ENCODE measurements at regions not wholly inside any gene's neighbourhood (a gene's known extent, or its start where the extent isn't known, plus 50 kb on each side); places are given as distances from the start of the nearest gene placed in this dataset.
"Not testable (repeated sequence)": the region's sequence is repeated elsewhere in the genome, so short reads cannot be mapped to it uniquely, and the experiment has no call there.

DNA sequence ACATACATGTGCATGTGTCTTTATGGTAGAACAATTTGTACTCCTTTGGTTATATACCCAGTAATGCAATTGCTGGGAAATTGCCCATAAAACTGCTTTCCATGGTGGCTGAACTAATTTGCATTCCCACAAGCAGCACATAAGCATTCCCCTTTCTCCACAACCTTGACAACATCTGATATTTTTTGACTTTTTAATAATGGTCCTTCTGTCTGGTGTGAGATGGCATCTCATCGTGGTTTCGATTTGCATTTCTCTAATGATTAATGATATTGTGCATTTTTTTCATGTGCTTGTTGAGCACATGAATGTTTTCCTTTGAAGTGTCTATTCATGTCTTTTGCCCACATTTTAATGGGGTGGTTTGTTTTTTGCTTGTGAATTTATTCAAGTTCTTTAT is 166.0 kb downstream of the TMEM47 start:
- TF ChIP-seq, protein P1, sequence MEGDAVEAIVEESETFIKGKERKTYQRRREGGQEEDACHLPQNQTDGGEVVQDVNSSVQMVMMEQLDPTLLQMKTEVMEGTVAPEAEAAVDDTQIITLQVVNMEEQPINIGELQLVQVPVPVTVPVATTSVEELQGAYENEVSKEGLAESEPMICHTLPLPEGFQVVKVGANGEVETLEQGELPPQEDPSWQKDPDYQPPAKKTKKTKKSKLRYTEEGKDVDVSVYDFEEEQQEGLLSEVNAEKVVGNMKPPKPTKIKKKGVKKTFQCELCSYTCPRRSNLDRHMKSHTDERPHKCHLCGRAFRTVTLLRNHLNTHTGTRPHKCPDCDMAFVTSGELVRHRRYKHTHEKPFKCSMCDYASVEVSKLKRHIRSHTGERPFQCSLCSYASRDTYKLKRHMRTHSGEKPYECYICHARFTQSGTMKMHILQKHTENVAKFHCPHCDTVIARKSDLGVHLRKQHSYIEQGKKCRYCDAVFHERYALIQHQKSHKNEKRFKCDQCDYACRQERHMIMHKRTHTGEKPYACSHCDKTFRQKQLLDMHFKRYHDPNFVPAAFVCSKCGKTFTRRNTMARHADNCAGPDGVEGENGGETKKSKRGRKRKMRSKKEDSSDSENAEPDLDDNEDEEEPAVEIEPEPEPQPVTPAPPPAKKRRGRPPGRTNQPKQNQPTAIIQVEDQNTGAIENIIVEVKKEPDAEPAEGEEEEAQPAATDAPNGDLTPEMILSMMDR (IDR thresholded peaks at IDR 0.05) = no peak
- Mint-ChIP-seq H3K27me3 (ENCODE audit: low read depth) (peaks cover 4% of the 10 kb centered on the region), H3K27ac (ENCODE audit: unreplicated experiment) (no peak overlapping the region), H3K36me3 (ENCODE audit: low read depth) (no peaks in the 10 kb centered on the region), H3K4me1 (ENCODE audit: low read depth) (no peaks in the 10 kb centered on the region), H3K4me3 (ENCODE audit: unreplicated experiment) (no peak overlapping the region), H3K9me3 (ENCODE audit: low read depth) (no peaks in the 10 kb centered on the region)
- DNase-seq (ENCODE audit: low spot score) = no peak

- Mint-ChIP-seq H3K27ac (ENCODE audit: unreplicated experiment) (no peak overlapping the region), H3K9me3 (ENCODE audit: low read depth) (no peaks in the 10 kb centered on the region), H3K36me3 (ENCODE audit: low read depth) (no peaks in the 10 kb centered on the region), H3K4me1 (ENCODE audit: low read depth) (no peaks in the 10 kb centered on the region), H3K4me3 (ENCODE audit: unreplicated experiment) (no peak overlapping the region), H3K27me3 (ENCODE audit: low read depth) (peaks cover 2% of the 10 kb centered on the region)
- no peak for DNase-seq (ENCODE audit: low spot score)
- TF ChIP-seq, protein P1 (IDR thresholded peaks at IDR 0.05) = no peak
Measured at GRCh38 chrX:34487364-34487763, 169.7 kb downstream of the TMEM47 start.

- no peak overlapping the region for H3K4me3 Mint-ChIP-seq (ENCODE audit: unreplicated experiment)
- TF ChIP-seq, protein P1 (IDR thresholded peaks at IDR 0.05) = no peak
- no peak overlapping the region for H3K27ac Mint-ChIP-seq (ENCODE audit: unreplicated experiment)
- H3K27me3 Mint-ChIP-seq (ENCODE audit: low read depth) = no peaks in the 10 kb centered on the region
- H3K36me3 Mint-ChIP-seq (ENCODE audit: low read depth) = no peaks in the 10 kb centered on the region
- H3K9me3 Mint-ChIP-seq (ENCODE audit: low read depth) = peaks cover 4% of the 10 kb centered on the region
- DNase-seq (ENCODE audit: low spot score) = no peak
- no peaks in the 10 kb centered on the region for H3K4me1 Mint-ChIP-seq (ENCODE audit: low read depth)
Measured at GRCh38 chrX:34483980-34484379, 173.1 kb downstream of the TMEM47 start.

DNA sequence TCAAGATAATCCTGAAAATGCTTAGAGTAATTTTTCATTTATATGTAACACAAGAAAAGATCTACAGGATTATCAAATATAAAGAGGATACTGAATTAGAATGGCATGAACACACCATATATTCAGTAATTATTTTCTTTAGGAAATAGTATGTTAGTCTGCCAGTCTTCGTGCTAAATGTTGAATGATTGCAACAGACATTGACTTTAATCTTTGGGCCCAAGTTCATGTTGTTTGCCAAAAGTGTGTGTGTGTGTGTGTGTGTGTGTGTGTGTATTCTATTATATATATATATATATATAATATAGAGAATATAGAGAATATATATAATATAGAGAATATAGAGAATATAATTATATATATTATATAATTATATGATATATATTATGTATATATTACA is 186.6 kb downstream of the TMEM47 start:
- Mint-ChIP-seq H3K27me3 (ENCODE audit: low read depth) (no peaks in the 10 kb centered on the region), H3K4me1 (ENCODE audit: low read depth) (no peaks in the 10 kb centered on the region), H3K9me3 (ENCODE audit: low read depth) (peaks cover 3% of the 10 kb centered on the region)

DNA sequence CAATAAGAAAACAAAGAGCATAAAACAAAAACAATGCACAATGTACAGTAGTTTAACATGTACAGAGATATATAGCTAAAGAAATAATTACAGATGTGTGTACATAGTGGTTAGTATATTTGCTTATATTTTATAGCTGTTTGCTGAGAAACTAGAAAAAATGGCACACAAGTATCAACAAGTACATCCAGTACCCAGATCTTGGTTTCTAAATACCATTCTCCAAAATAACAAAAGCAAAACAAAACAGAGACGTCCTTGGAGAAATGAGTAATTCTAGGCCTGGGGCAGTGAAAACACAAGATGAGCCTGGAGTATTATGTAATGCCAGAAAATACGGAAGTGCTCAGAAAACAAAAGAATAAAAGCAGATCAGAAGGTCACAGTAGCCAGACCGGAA is 189.6 kb downstream of the TMEM47 start:
- Mint-ChIP-seq H3K9me3 (ENCODE audit: low read depth) (peaks cover 3% of the 10 kb centered on the region), H3K4me3 (ENCODE audit: unreplicated experiment) (no peak overlapping the region), H3K4me1 (ENCODE audit: low read depth) (no peaks in the 10 kb centered on the region), H3K27ac (ENCODE audit: unreplicated experiment) (no peak overlapping the region), H3K27me3 (ENCODE audit: low read depth) (no peaks in the 10 kb centered on the region), H3K36me3 (ENCODE audit: low read depth) (no peaks in the 10 kb centered on the region)
- no peak for DNase-seq (ENCODE audit: low spot score)
- TF ChIP-seq, protein P1 (IDR thresholded peaks at IDR 0.05) = no peak

More for the DNA sequence above, 186.6 kb downstream of the TMEM47 start:
- no peak overlapping the region for H3K4me3 Mint-ChIP-seq (ENCODE audit: unreplicated experiment)
- no peak for DNase-seq (ENCODE audit: low spot score)
- no peaks in the 10 kb centered on the region for H3K36me3 Mint-ChIP-seq (ENCODE audit: low read depth)
- TF ChIP-seq, protein P1 (IDR thresholded peaks at IDR 0.05) = no peak
- no peak overlapping the region for H3K27ac Mint-ChIP-seq (ENCODE audit: unreplicated experiment)

DNA sequence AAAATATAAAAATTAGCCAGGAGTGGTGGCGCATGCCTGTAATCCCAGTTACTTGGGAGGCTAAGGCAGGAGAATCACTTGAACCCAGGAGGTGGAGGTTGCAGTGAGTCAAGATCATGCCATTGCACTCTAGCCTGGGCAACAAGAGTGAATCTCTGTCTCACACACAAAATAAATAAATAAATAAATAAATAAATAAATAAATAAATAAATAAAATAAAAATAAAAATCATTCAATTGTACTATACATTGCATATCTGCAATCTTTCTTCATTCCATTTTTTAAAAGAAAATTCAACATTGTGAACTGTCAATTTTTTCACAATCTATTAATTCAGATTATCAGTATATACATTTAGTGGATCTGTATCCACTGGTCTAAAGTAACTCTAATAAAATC is 193.9 kb downstream of the TMEM47 start:
- H3K36me3 Mint-ChIP-seq (ENCODE audit: low read depth); H3K27me3 Mint-ChIP-seq (ENCODE audit: low read depth): not testable (repeated sequence)

GRCh38 chrX:34457850-34458249 is 199.2 kb downstream of the TMEM47 start:
- peak; percentile 41 for DNase-seq (ENCODE audit: low spot score)
- not testable (repeated sequence) for H3K4me1 Mint-ChIP-seq (ENCODE audit: low read depth); H3K36me3 Mint-ChIP-seq (ENCODE audit: low read depth); H3K4me3 Mint-ChIP-seq (ENCODE audit: unreplicated experiment); H3K27ac Mint-ChIP-seq (ENCODE audit: unreplicated experiment); H3K27me3 Mint-ChIP-seq (ENCODE audit: low read depth)
- peaks cover 13% of the 10 kb centered on the region for H3K9me3 Mint-ChIP-seq (ENCODE audit: low read depth)

More for the DNA sequence above, 193.9 kb downstream of the TMEM47 start:
- not testable (repeated sequence) for H3K27ac Mint-ChIP-seq (ENCODE audit: unreplicated experiment); DNase-seq (ENCODE audit: low spot score); H3K4me3 Mint-ChIP-seq (ENCODE audit: unreplicated experiment); H3K9me3 Mint-ChIP-seq (ENCODE audit: low read depth); H3K4me1 Mint-ChIP-seq (ENCODE audit: low read depth)
